ENCODE measurements at regions not wholly inside any gene's neighbourhood (a gene's known extent, or its start where the extent isn't known, plus 50 kb on each side); places are given as distances from the start of the nearest gene placed in this dataset.

DNA sequence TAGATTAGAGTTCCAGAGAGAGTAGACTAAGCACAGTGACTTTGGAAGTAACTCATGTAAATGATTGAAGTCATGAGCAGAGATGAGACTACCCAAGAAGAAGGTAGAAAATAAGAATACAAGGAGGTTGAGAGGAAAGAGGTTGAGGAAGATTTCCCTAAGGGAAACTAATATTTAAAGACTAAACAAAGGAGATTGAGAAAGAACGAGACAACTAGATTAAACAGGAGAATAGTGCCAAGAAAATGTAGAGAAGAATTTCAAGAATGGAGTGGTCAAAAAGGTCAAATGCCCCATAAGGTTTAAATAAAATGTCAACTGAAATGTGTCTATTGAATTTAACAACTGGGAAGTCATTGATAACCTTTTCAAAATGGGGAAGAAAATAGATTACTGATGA lies 59.0 kb downstream of the RPS29 start:
- no peak for DNase-seq (ENCODE audit: low spot score)

DNA sequence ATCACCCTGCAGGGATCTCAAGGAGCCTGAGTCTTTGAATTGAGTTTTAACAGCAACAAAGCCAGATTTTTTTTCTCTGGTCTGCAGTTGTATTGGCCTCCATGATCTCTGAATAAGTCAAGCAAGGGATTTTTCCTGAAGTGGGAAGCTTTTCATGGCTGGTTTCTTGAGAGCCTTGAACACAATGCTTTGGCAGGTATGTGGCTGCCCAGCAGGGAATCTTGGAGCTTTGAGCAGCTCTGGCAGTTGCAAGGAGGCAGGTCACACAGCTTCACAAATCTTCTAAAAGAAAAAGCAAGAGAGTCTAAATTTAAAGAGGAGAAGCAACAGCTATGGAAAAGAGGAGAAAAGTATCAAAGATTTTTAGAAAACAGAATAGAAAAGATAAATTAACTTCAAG lies 60.1 kb downstream of the RPS29 start:
- no peak for DNase-seq (ENCODE audit: low spot score)

- DNase-seq (ENCODE audit: low spot score): no peak
Measured at GRCh38 chr14:49516286-49516685, 69.9 kb downstream of the RPS29 start.

DNA sequence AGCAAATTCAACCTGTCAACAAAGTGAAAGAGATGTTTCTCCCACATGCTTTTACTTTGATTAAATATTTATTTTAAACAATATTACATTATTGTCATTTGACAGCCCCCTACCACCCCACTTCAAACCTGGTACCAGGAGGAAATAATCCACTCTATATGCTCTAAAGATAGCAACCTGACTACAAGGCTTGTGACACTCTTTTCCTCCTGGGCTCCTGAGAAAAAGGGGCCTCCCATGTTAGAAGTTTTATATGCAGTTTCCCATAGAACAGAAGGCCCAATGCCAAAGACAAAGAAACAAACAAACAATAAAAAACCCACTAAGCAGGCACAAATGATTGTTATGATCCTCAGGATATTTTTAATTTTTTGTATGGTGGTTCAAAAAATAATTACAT lies 73.6 kb downstream of the RPS29 start:
- no peak for DNase-seq (ENCODE audit: low spot score)

DNA sequence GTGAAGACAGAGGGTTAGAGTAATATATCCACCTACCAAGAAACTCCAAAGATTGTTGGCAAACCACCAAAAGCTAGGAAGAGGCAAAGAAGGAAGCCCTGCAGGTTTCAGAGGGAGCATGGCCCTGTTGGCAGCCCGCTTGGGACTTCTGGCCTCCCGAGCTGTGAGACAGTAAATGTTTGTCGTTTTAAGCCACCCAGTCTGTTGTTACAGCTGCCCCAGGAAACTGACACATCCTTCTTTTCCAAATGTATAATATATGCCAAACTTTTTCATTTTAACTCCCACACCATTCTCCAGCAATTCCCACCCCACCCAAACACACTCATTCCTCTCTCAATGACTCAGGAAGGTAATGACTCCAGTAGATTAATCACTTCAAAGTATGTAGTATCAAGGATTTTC lies 74.0 kb downstream of the RPS29 start:
- no peak for DNase-seq (ENCODE audit: low spot score)

- DNase-seq (ENCODE audit: low spot score): no peak
Measured at GRCh38 chr14:49508124-49508523, 78.1 kb downstream of the RPS29 start.

- DNase-seq (ENCODE audit: low spot score): no peak
Measured at GRCh38 chr14:49506650-49507049, 79.5 kb downstream of the RPS29 start.

- no peak for DNase-seq (ENCODE audit: low spot score)
Measured at GRCh38 chr14:49505041-49505766, 81.0 kb downstream of the RPS29 start.

DNA sequence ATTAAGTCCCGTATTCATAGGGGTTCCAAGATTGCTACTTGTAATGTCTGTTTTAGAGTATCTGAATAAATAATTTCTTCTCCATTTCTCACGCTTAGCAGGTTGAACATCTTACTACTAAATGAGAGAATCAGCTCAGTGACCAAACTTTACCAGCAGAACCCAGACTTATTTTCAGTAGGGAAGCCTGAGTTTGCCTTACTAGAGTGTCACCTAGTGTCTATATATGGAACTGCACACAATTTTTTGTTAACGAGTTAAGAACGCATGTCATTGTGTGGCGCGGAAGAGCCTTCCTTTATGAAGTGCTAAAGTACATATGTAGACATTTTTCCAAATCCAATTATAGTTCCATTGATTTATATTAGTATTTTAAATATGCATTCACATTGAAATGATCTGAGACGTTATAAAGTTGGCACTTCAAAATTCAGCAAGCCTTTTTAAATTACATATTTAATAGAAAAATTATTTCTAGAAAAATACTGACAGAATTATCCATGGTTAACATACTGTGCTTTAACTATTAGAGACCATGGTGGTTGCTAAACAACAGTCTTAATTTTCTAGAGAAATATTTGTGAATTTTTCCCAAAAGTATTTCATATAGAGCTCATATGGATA lies 88.3 kb downstream of the RPS29 start:
- DNase-seq (ENCODE audit: low spot score): peak; percentile 60

- DNase-seq (ENCODE audit: low spot score): no peak
Measured at GRCh38 chr14:49497267-49497666, 88.9 kb downstream of the RPS29 start.

DNA sequence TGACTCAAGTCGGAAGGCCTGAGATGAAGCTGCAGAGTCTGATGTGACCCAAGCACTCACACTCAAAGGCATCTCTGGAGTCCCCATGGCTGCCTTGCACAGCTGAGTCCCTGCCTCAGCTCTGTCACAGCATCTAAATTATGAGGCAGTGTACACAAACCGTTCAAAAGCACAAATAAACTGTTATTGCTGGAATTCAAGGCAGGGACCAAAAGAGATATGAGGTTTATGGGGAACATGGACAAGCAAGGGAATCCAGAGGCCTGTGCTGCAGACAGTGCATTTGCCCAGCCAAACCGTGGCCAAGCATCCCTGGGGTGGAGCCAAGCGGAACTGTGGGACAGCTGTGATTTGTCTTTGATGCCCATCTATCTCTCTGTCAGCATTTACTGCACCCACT lies 91.3 kb downstream of the RPS29 start:
- DNase-seq (ENCODE audit: low spot score): no peak

- no peak for DNase-seq (ENCODE audit: low spot score)
Measured at GRCh38 chr14:49493557-49493956, 92.6 kb downstream of the RPS29 start.

GRCh38 chr14:49492151-49492550 lies 94.0 kb downstream of the RPS29 start:
- no peak for DNase-seq (ENCODE audit: low spot score)

DNA sequence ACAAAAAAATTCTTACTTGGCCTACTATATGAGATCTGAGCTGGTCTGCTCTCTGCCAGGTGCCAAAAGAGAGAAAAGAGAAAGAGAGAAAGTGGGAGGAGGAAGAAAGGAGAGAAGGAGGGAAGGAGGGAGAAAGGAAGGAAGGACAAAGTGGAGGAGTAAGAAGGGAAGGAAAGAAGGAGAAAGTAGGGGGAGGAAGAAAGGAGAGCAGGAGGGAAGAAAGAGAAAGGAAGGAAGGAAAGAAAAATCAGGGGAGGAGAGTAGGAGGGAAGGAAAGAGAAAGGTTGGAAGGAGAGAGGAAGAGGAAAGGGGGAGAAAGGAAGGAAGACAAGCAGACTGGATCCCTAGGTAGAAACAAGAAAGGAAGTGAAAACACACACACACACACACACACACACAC lies 96.8 kb downstream of the RPS29 start:
- DNase-seq (ENCODE audit: low spot score): no peak

DNA sequence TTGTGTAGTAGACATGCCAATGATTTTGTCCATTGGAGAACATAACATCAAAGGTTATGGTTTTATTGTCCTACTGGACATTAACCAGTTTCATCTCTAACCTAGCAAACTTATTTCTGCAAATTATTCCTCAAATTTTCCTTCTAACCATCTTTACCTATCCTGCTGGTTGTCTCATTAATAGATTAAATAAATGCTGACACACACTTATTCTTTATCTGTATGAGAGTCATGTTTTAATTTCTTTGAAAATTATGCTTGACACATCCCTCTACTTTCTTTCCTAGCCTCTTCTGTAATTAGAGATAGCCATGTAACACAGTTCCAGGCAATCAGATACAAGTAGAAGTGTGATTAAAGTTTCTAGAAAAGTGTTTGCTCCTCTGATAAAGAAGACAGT lies 98.9 kb downstream of the RPS29 start:
- no peak for DNase-seq (ENCODE audit: low spot score)

GRCh38 chr14:49485290-49485689 lies 100.9 kb downstream of the RPS29 start:
- DNase-seq (ENCODE audit: low spot score): no peak

DNA sequence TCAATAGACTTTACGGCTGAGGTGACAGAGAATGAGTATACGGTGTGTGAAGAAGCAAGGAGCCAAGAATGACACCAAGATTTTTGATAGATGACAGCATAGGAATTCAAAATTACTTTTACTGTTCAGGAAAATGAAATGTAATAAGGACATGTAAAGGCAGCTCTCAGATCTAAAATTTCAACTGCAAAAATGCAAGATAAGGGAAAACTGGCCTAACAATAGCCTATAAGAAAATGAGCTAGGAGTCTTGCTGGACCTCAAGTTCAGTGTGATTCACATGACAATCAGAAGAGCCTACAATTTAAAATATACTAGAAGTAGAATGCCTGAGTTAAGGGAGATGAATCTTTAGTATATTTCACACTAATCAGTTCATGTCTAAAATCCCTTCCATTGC lies 102.0 kb downstream of the RPS29 start:
- DNase-seq (ENCODE audit: low spot score): no peak

- no peak for DNase-seq (ENCODE audit: low spot score)
Measured at GRCh38 chr14:49483268-49483667, 102.9 kb downstream of the RPS29 start.

- no peak for DNase-seq (ENCODE audit: low spot score)
Measured at GRCh38 chr14:49480979-49481498, 105.1 kb downstream of the RPS29 start.

GRCh38 chr14:49480053-49480760 lies 106.0 kb downstream of the RPS29 start:
- DNase-seq (ENCODE audit: low spot score): no peak

GRCh38 chr14:49479432-49479831 lies 106.7 kb downstream of the RPS29 start:
- DNase-seq (ENCODE audit: low spot score): no peak

DNA sequence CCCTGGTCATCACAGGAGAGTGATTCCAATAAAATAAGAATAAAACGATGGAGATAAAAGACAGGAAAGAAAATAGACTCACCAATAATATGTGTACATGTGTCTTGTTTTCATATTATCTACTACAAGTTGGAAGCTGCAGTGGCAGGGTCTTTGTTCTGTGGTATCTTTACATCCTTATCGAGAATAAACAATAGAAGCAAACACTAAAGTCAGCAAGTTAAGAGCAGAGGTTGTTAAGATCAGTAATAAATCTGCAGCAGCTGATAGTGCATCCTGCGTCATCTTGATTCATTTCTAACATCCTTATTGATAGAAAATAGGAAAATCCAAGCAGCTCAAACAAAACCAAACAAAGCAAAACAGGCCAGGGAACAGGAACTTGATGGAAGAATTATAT lies 107.4 kb downstream of the RPS29 start:
- DNase-seq (ENCODE audit: low spot score): no peak

DNA sequence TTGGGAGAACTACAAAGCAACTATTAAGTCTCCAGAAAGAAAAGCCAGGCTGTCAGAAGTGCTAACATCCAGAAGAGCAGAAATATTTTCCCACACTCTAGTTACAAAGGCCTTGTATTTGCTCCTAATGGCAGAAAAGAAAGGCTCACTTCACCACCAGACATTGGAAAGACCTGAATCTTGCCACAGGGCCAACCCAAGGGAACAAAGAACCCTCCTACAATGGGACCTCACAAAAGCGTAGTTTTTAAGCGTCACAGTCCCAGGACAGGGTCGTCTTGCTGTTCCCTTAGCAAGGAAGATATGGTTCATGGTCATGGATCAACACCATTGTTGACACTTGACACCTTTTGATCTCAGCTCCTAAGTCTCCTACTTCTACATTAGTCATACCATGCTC lies 119.1 kb downstream of the RPS29 start:
- DNase-seq (ENCODE audit: low spot score): no peak
